ENCODE measurements at regions not wholly inside any gene's neighbourhood (a gene's known extent, or its start where the extent isn't known, plus 50 kb on each side); places are given as distances from the start of the nearest gene placed in this dataset.

GRCh38 chr10:2966134-2966533 lies 101.2 kb upstream of the PFKP start:
- Mint-ChIP-seq H3K27me3 (ENCODE audit: insufficient read depth, low read depth) (peaks cover 13% of the 10 kb centered on the region), H3K9me3 (no peaks in the 10 kb centered on the region), H3K4me1 (no peaks in the 10 kb centered on the region), H3K27ac (no peak overlapping the region), H3K36me3 (no peaks in the 10 kb centered on the region), H3K4me3 (no peak overlapping the region)
- H3K4me1 ChIP-seq, result no peaks in the 10 kb centered on the region
- no peaks in the 10 kb centered on the region for H4K20me1 ChIP-seq (ENCODE audit: low read depth)
- H3K27me3 ChIP-seq, result no peaks in the 10 kb centered on the region
- no peaks in the 10 kb centered on the region for H3K79me2 ChIP-seq (ENCODE audit: low read depth)
- no peak for DNase-seq (ENCODE audit: low spot score)
- no peaks in the 10 kb centered on the region for H3K9me3 ChIP-seq (ENCODE audit: low read depth)
- H3K27ac ChIP-seq, result no peak overlapping the region
- no peaks in the 10 kb centered on the region for H3K36me3 ChIP-seq
- no peak overlapping the region for H3K4me3 ChIP-seq
- no peaks in the 10 kb centered on the region for H3F3A ChIP-seq (ENCODE audit: low read depth)
- TF ChIP-seq EZH2 (IDR thresholded peaks at IDR 0.05) (no peak), EZH2phosphoT487 (IDR thresholded peaks at IDR 0.05) (no peak), CTCF (IDR thresholded peaks at IDR 0.05) (no peak)
- no peak overlapping the region for H2AFZ ChIP-seq (replicated peaks)
- H3K9ac ChIP-seq, result no peak overlapping the region
- no peak overlapping the region for H3K4me2 ChIP-seq

DNA sequence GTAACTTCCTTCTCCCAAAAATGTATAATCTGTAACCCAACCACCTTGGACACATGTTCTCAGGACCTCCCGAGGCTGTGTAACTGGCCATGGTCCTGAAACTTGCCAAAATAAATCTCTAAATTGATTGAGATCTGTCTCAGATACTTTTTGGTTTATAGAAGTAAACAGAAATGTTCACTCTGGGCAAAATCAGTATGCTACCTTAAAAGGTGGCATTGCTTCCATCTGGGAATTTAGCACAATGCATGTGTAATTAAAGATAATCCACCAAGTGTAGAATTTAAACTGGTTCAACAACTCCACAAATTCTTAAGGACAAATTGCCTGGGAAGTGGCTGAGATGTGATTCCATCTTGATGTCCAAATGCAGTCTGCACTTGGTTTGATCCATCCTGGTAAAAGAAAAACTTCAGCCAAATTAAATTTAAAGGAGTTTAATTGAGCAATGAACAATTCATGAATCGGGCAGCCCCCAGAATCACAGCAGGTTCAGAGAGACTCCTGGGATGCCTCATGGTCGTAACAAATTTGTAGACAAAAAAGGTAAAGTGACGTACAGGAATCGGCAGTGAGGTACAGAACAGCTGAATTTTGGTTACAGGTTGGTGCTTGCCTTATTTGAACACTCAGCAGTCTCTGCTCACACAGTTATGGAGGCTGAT lies 102.6 kb upstream of the PFKP start:
- Mint-ChIP-seq H3K9me3 (no peaks in the 10 kb centered on the region), H3K36me3 (no peaks in the 10 kb centered on the region), H3K4me1 (no peaks in the 10 kb centered on the region), H3K27me3 (ENCODE audit: insufficient read depth, low read depth) (peaks cover 13% of the 10 kb centered on the region), H3K4me3 (peak overlapping the region; percentile 22), H3K27ac (no peak overlapping the region)
- H3F3A ChIP-seq (ENCODE audit: low read depth), result no peaks in the 10 kb centered on the region
- H3K4me3 ChIP-seq, result no peak overlapping the region
- H3K27me3 ChIP-seq, result no peaks in the 10 kb centered on the region
- H3K4me2 ChIP-seq, result no peak overlapping the region
- H3K9ac ChIP-seq, result no peak overlapping the region
- no peaks in the 10 kb centered on the region for H3K36me3 ChIP-seq
- H2AFZ ChIP-seq (replicated peaks), result no peak overlapping the region
- H3K9me3 ChIP-seq (ENCODE audit: low read depth), result no peaks in the 10 kb centered on the region
- peak; percentile 50 for DNase-seq (ENCODE audit: low spot score)
- no peaks in the 10 kb centered on the region for H3K4me1 ChIP-seq
- no peaks in the 10 kb centered on the region for H4K20me1 ChIP-seq (ENCODE audit: low read depth)
- no peaks in the 10 kb centered on the region for H3K79me2 ChIP-seq (ENCODE audit: low read depth)
- no peak for TF ChIP-seq CTCF (IDR thresholded peaks at IDR 0.05)
- TF ChIP-seq EZH2 (IDR thresholded peaks at IDR 0.05), result no peak
- TF ChIP-seq EZH2phosphoT487 (IDR thresholded peaks at IDR 0.05), result no peak
- H3K27ac ChIP-seq, result no peak overlapping the region

DNA sequence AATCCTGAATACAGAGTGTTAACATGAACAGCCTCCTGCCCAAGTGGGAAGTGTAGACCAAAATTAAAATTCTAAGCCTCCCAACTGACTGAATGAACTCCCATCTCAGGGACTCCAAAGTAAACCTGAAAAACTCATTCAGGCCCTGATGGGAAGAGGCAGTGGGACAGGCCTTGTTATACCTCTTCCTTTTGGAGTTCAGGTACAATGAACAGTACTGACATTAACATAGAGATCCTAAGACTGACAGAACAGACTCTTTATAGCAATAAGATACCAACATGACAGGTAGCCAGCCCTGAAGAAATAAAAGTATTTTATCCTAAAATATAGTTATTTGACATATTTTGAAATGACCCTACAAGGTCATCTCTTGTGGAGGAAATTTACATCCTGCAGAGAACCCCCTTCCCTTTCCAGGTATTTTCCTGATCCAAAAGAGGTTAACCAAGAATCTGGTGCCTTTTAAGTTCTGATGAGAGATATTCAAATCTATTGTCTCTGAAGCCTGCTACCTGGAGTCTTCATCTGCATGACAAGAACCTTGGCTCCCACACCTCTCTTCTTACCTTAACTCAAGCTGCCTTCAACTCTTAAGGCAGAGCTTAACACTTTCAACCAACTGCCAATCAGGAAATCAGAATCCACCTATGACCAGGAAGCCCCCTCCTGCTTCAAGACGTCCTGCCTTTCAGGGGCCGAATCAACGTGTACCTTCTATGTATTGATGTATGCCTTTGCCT lies 103.3 kb upstream of the PFKP start:
- Mint-ChIP-seq H3K27me3 (ENCODE audit: insufficient read depth, low read depth) (peaks cover 13% of the 10 kb centered on the region), H3K36me3 (no peaks in the 10 kb centered on the region), H3K4me3 (peak overlapping the region; percentile 22), H3K27ac (no peak overlapping the region), H3K4me1 (no peaks in the 10 kb centered on the region), H3K9me3 (no peaks in the 10 kb centered on the region)
- DNase-seq (ENCODE audit: low spot score), result no peak
- no peaks in the 10 kb centered on the region for H3K4me1 ChIP-seq
- no peak overlapping the region for H3K4me3 ChIP-seq
- no peak overlapping the region for H3K4me2 ChIP-seq
- H3K9ac ChIP-seq, result no peak overlapping the region
- H4K20me1 ChIP-seq (ENCODE audit: low read depth), result no peaks in the 10 kb centered on the region
- H2AFZ ChIP-seq (replicated peaks), result no peak overlapping the region
- H3K27me3 ChIP-seq, result no peaks in the 10 kb centered on the region
- H3K27ac ChIP-seq, result no peak overlapping the region
- H3K36me3 ChIP-seq, result no peaks in the 10 kb centered on the region
- TF ChIP-seq EZH2 (IDR thresholded peaks at IDR 0.05) (no peak), EZH2phosphoT487 (IDR thresholded peaks at IDR 0.05) (no peak), CTCF (IDR thresholded peaks at IDR 0.05) (no peak)
- no peaks in the 10 kb centered on the region for H3F3A ChIP-seq (ENCODE audit: low read depth)
- no peaks in the 10 kb centered on the region for H3K79me2 ChIP-seq (ENCODE audit: low read depth)
- H3K9me3 ChIP-seq (ENCODE audit: low read depth), result no peaks in the 10 kb centered on the region
